Endothelial cell (in vitro differentiated cells): ENCODE measurements at regions not wholly inside any gene's neighbourhood (a gene's known extent, or its start where the extent isn't known, plus 50 kb on each side); places are given as distances from the start of the nearest gene placed in this dataset.

Experiments
- DNase-seq: peaks from one replicate; pipeline ENCODE4 v3.0.0; 2021; ENCODE audit warnings: low spot score
- H3K27ac Mint-ChIP-seq: one replicate; pipeline ENCODE4 v1.8.0; 2021; ENCODE audit warnings: mixed read lengths, inconsistent platforms; ENCODE audit not compliant: unreplicated experiment
- H3K27me3 Mint-ChIP-seq: one replicate; pipeline ENCODE4 v1.8.0; 2021; ENCODE audit warnings: mild to moderate bottlenecking, moderate library complexity, mixed read lengths, inconsistent platforms; ENCODE audit not compliant: unreplicated experiment
- H3K36me3 Mint-ChIP-seq: one replicate; pipeline ENCODE4 v1.8.0; 2021; ENCODE audit warnings: mild to moderate bottlenecking, low read depth, mixed read lengths, inconsistent platforms; ENCODE audit not compliant: unreplicated experiment
- H3K4me1 Mint-ChIP-seq: one replicate; pipeline ENCODE4 v1.8.0; 2021; ENCODE audit warnings: mild to moderate bottlenecking, mixed read lengths, inconsistent platforms; ENCODE audit not compliant: unreplicated experiment
- H3K4me3 Mint-ChIP-seq: one replicate; pipeline ENCODE4 v1.8.0; 2021; ENCODE audit warnings: mild to moderate bottlenecking, mixed read lengths, inconsistent platforms; ENCODE audit not compliant: unreplicated experiment
- H3K9me3 Mint-ChIP-seq: one replicate; pipeline ENCODE4 v1.8.0; 2021; ENCODE audit warnings: mixed read lengths, inconsistent platforms; ENCODE audit not compliant: unreplicated experiment
- TF ChIP-seq, protein P1 (sequence below): fragments of 200-600 bp; sonication (generic); IDR thresholded peaks from one replicate; pipeline ENCODE4 v1.5.0; 2021; ENCODE audit warnings: antibody characterized with exemption; ENCODE audit not compliant: unreplicated experiment

DNA sequence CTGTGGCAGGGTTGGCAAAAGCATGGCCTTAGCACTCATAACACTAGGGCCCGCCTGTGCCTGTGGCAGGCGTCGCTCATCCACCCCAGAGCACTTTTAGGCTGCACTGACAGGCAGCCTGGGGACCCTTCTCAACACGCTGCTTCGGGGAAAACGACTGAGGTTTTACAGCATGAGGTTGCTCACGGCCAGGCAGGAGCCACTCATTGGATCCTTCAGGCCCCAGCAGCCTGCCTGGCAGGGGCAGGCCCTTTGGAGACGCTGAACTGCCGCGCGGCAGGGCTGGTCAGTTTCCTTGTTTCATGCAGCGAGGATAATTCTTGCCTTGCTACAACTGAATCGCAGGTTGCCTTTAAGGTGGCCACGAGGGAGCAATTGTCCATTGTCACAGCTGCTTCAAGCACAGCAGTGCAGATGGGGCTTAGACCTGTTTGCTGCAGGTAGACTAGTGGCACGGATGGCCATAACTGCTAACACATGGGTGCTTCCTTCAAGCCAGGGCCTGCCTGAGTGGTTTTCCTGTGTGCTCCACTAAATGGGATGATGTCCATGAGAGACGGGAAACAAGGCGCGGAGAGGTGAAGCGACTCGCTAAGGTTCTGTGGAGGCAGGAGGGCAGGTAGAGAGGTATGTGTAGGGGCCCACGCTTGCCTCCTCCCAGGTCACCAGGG lies 49.9 kb upstream of the HS6ST1 start:
- no peaks in the 10 kb centered on the region for H3K9me3 Mint-ChIP-seq
- H3K27ac Mint-ChIP-seq = no peak overlapping the region
- no peak for DNase-seq
- peaks cover 21% of the 10 kb centered on the region for H3K4me1 Mint-ChIP-seq
- H3K27me3 Mint-ChIP-seq = peaks cover 3% of the 10 kb centered on the region
- TF ChIP-seq, protein P1, sequence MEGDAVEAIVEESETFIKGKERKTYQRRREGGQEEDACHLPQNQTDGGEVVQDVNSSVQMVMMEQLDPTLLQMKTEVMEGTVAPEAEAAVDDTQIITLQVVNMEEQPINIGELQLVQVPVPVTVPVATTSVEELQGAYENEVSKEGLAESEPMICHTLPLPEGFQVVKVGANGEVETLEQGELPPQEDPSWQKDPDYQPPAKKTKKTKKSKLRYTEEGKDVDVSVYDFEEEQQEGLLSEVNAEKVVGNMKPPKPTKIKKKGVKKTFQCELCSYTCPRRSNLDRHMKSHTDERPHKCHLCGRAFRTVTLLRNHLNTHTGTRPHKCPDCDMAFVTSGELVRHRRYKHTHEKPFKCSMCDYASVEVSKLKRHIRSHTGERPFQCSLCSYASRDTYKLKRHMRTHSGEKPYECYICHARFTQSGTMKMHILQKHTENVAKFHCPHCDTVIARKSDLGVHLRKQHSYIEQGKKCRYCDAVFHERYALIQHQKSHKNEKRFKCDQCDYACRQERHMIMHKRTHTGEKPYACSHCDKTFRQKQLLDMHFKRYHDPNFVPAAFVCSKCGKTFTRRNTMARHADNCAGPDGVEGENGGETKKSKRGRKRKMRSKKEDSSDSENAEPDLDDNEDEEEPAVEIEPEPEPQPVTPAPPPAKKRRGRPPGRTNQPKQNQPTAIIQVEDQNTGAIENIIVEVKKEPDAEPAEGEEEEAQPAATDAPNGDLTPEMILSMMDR = no peak
- no peaks in the 10 kb centered on the region for H3K36me3 Mint-ChIP-seq
- H3K4me3 Mint-ChIP-seq = no peak overlapping the region

DNA sequence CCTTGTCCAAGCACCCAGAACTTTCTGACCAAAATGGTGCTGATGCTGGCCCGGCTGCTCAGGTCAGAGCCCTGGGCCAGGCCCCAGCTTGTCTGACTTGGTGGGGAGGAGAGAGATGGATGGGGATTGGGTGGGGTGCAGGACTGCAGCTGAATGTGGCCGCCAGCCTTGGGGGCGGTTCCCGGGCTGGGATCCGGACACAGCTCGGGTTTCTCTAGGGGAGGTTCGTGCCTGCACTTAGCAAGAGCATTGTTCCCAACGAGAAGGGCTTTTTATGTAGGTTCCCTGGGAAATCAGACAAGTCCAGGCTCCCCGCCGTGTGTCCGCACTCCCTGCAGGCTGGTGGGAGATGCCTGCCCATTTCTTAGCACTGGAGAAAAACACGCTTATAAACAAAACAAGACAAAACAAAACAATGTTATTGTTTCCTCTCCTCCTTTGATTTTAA lies 50.5 kb upstream of the HS6ST1 start:
- DNase-seq = no peak
- Mint-ChIP-seq H3K36me3 (no peaks in the 10 kb centered on the region), H3K4me1 (peaks cover 16% of the 10 kb centered on the region), H3K27ac (peak overlapping the region; percentile 36), H3K4me3 (no peak overlapping the region), H3K9me3 (no peaks in the 10 kb centered on the region), H3K27me3 (peaks cover 3% of the 10 kb centered on the region)
- TF ChIP-seq, protein P1 = no peak

DNA sequence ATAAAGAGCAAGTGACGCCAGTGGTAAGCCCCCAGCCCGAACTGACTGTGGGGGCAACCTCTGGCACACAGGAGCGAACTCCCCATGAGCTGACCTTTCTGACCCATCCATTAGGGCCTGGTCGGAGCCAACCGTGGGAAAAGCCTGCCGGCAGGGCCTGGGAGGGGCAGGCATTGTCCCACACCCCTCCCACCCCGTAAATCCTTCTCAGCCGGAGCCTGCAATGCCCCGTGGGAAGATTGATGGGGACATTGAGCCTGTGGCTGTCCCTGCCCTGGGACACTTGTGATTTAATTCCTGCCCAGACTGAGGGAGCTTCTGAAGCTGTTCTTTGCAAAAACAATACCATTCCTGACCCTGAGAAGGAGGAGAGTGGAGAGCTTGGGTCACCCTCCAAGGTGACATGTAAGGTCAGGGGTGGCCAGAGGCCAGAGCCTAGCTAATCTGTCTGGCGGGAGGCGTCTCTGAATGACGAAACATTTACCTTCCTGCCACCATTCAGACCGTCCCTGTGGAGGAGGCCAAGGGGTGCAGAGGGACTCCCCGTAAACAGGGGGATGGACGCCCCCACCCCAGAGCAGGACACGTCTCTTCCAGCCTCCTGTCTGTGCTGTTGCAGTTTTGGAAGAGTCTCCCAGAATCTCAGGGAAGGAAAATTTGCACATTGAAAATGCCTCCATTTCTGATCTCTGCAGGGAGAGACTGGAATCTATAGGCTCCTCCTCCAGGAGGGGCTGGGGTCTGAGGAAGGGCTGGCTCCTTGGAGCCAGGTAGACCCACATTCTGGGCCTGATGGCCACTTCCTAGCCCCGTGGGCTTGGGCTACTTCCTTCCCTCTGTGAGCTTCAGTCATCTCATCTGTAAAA lies 51.2 kb upstream of the HS6ST1 start:
- no peaks in the 10 kb centered on the region for H3K36me3 Mint-ChIP-seq
- H3K4me3 Mint-ChIP-seq = no peak overlapping the region
- H3K4me1 Mint-ChIP-seq = peaks cover 13% of the 10 kb centered on the region
- DNase-seq = no peak
- peak overlapping the region; percentile 36 for H3K27ac Mint-ChIP-seq
- no peaks in the 10 kb centered on the region for H3K9me3 Mint-ChIP-seq
- H3K27me3 Mint-ChIP-seq = peaks cover 3% of the 10 kb centered on the region
- TF ChIP-seq, protein P1 = no peak

DNA sequence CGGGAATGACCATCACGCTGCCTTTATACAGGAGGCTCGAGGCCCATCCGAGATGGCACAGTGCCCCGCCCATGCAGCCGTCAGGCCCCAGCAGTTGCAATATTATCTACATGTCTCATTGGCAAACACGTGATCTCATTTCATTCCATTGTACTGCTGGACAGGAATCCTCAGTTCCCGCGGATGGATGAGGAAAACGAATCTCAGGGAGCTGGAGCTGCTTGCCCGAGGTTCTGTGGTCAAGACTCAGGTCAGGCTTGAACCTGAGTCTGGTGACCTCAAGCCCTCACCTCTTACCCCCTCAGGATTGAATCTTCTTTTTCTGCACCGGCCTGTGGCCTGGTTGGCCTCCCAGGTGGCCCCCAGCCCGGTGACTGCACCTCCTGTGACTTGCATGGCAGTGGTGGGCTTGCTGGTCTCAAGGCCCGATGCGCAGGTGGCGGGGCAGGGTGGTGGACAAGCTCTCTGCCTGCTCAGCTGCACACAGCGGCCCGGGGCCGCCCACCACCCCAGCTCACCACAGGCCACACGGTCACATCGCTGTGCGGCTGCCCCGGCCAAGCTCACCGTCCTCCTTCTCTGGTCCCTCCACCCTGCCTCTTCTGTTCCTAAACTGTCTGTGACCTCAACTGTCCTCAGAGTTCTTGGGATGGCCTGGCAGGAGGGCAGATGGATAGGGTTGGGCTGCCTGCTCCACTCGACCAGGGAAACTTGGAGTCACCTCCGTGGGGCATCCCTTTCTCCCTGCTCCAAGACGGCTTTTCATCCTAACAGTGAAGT lies 52.0 kb upstream of the HS6ST1 start:
- TF ChIP-seq, protein P1 = no peak
- Mint-ChIP-seq H3K27me3 (peaks cover 3% of the 10 kb centered on the region), H3K4me3 (no peak overlapping the region), H3K36me3 (no peaks in the 10 kb centered on the region), H3K4me1 (peaks cover 12% of the 10 kb centered on the region), H3K27ac (no peak overlapping the region), H3K9me3 (no peaks in the 10 kb centered on the region)
- DNase-seq = no peak
